Keratinocyte (primary cell): ENCODE measurements at regions not wholly inside any gene's neighbourhood (a gene's known extent, or its start where the extent isn't known, plus 50 kb on each side); places are given as distances from the start of the nearest gene placed in this dataset.
A peak's percentile ranks its signal among the peaks of the same experiment; 100 is the strongest.

Experiments used
- DNase-seq: peaks from one replicate; pipeline ENCODE4 v3.0.0-alpha.2; 2011; ENCODE audit warnings: low read depth, missing footprints, low spot score
- FAIRE-seq: peaks from 2 replicates; lab custom pipeline; 2011; peaks lifted over from hg19 to GRCh38; lab: Jason Lieb, UNC
- H2AFZ ChIP-seq: 2 replicates; pipeline ENCODE4 v1.6.0; 2012; ENCODE audit warnings: low read length, control low read depth, inconsistent platforms; ENCODE audit not compliant: control insufficient read depth
- H3K27ac ChIP-seq: 2 replicates; pipeline ENCODE4 v1.5.1; 2011; ENCODE audit warnings: low read length; ENCODE audit not compliant: control insufficient read depth, insufficient read depth
- H3K27me3 ChIP-seq: 3 replicates; pipeline ENCODE4 v1.6.0; 2011; ENCODE audit warnings: low read length; ENCODE audit not compliant: control insufficient read depth, insufficient read depth; ENCODE audit errors: extremely low read depth
- H3K36me3 ChIP-seq, 2 experiments: 2 replicates in 1 of 2; 3 replicates in 1 of 2; pipeline ENCODE4 v1.5.1; 2011; ENCODE audit warnings: low read length in 2 of 2, mild to moderate bottlenecking in 1 of 2; ENCODE audit not compliant: control insufficient read depth in 2 of 2, insufficient read depth in 2 of 2; ENCODE audit errors: extremely low read depth in 1 of 2
- H3K4me1 ChIP-seq: 3 replicates; pipeline ENCODE4 v1.5.1; 2011; ENCODE audit warnings: low read length; ENCODE audit not compliant: control insufficient read depth, insufficient read depth; ENCODE audit errors: extremely low read depth
- H3K4me2 ChIP-seq: 3 replicates; pipeline ENCODE4 v1.6.0; 2011; ENCODE audit warnings: low read depth, low read length; ENCODE audit not compliant: control insufficient read depth, insufficient read depth; ENCODE audit errors: extremely low read depth
- H3K4me3 ChIP-seq, 3 experiments: fragments of 200-600 bp in 1 of 3; sonication (generic) in 1 of 3; 2 replicates in 2 of 3; 3 replicates in 1 of 3; pipeline ENCODE4 v1.5.1; 2011 to 2016; ENCODE audit warnings: low read length in 3 of 3, mild to moderate bottlenecking in 3 of 3, control low read depth in 2 of 3, inconsistent platforms in 1 of 3, low read depth in 1 of 3, mixed read lengths in 1 of 3, mixed run types in 1 of 3, moderate library complexity in 1 of 3; ENCODE audit not compliant: control insufficient read depth in 2 of 3, insufficient read depth in 2 of 3; ENCODE audit errors: extremely low read depth in 1 of 3
- H3K79me2 ChIP-seq: 2 replicates; pipeline ENCODE4 v1.6.0; 2012; ENCODE audit warnings: low read length; ENCODE audit not compliant: control insufficient read depth, insufficient read depth
- H3K9ac ChIP-seq: 3 replicates; pipeline ENCODE4 v1.6.0; 2011; ENCODE audit warnings: low read length; ENCODE audit not compliant: control insufficient read depth, insufficient read depth; ENCODE audit errors: extremely low read depth
- H3K9me1 ChIP-seq: 3 replicates; pipeline ENCODE4 v1.6.0; 2011; ENCODE audit warnings: low read length; ENCODE audit not compliant: control insufficient read depth, insufficient read depth; ENCODE audit errors: extremely low read depth
- H3K9me3 ChIP-seq: 2 replicates; pipeline ENCODE4 v1.5.1; 2012; ENCODE audit warnings: low read depth, low read length; ENCODE audit not compliant: control insufficient read depth
- H4K20me1 ChIP-seq: 3 replicates; pipeline ENCODE4 v1.6.0; 2011; ENCODE audit warnings: low read length; ENCODE audit not compliant: control insufficient read depth, insufficient read depth; ENCODE audit errors: extremely low read depth
- EZH2 ChIP-seq: IDR thresholded peaks from one replicate; pipeline ENCODE4 v1.6.1; 2012; ENCODE audit warnings: inconsistent platforms, mild to moderate bottlenecking, low read length, moderate library complexity
- dilution Hi-C: fragments of 300-500 bp; cut with MboI; formaldehyde crosslinking; loops from one replicate; pipeline ENCODE4 v1.7.0; 2020; ENCODE audit warnings: low sequenced_read_pairs; ENCODE audit not compliant: extremely low pct_ligation_motif_present
- TF ChIP-seq, protein P1 (sequence below), 3 experiments: IDR thresholded peaks in 1 of 3; conservative IDR thresholded peaks in 1 of 3; optimal IDR thresholded peaks in 1 of 3; 2 replicates in 2 of 3; 3 replicates in 1 of 3; pipeline versions ENCODE3 to v1.5.1; 2011; ENCODE audit warnings: low read length in 3 of 3, mild to moderate bottlenecking in 3 of 3, moderate library complexity in 2 of 3, control low read depth in 1 of 3, inconsistent platforms in 1 of 3; ENCODE audit not compliant: insufficient read depth in 2 of 3; ENCODE audit errors: extremely low read depth in 1 of 3

DNA sequence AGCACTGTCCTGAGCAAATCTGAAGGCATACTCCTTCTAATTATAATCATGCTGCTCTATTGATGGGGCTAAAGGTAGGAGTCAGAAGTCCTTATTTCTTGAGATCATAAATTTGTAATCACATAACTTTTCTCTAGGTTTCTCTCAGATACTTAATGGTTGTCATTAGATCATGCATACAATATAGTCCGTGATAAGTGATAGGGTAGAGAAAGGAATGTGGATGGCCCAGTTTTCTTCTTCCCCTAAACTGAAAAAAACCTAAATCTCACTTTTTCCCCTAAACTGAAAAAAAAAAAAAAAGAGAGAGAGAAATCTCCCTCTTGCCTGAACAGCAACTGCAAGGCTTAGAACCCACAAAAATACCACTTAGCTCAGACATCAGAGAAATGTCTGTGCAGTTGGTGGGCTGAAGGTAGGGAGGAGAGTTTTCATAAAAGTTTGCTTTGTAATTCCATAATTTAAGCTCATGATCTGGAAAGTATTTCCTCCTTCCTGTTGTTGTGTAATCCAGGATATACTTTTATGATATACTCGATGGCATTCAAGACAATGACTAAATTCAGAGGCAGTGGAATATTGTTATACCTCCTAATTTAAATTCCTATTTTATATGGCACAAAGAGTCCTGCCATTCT is 79.3 kb upstream of the ITPRID2 start:
- Histone ChIP-seq H3K4me2 (peak overlapping the region; percentile 27), H4K20me1 (no peaks in the 10 kb centered on the region), H3K4me1 (peaks cover 28% of the 10 kb centered on the region), H3K79me2 (no peaks in the 10 kb centered on the region), H3K9me3 (no peaks in the 10 kb centered on the region), H2AFZ (peak overlapping the region; percentile 64), H3K36me3 (no peaks in the 10 kb centered on the region), H3K9ac (no peak overlapping the region), H3K9me1 (no peaks in the 10 kb centered on the region), H3K4me3 (no peak overlapping the region), H3K27ac (peak overlapping the region; percentile 83), H3K27me3 (no peaks in the 10 kb centered on the region)
- dilution Hi-C loops = no loop called here
- TF ChIP-seq, protein P1, sequence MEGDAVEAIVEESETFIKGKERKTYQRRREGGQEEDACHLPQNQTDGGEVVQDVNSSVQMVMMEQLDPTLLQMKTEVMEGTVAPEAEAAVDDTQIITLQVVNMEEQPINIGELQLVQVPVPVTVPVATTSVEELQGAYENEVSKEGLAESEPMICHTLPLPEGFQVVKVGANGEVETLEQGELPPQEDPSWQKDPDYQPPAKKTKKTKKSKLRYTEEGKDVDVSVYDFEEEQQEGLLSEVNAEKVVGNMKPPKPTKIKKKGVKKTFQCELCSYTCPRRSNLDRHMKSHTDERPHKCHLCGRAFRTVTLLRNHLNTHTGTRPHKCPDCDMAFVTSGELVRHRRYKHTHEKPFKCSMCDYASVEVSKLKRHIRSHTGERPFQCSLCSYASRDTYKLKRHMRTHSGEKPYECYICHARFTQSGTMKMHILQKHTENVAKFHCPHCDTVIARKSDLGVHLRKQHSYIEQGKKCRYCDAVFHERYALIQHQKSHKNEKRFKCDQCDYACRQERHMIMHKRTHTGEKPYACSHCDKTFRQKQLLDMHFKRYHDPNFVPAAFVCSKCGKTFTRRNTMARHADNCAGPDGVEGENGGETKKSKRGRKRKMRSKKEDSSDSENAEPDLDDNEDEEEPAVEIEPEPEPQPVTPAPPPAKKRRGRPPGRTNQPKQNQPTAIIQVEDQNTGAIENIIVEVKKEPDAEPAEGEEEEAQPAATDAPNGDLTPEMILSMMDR (optimal IDR thresholded peaks at IDR 0.05 in 1 of 3, IDR thresholded peaks at IDR 0.05 in 1 of 3, conservative IDR thresholded peaks at IDR 0.05 in 1 of 3; ENCODE audit: extremely low read depth in 1 of 3, insufficient read depth in 2 of 3, low read length in 3 of 3) = no peak
- no peak for TF ChIP-seq EZH2
- no peak for DNase-seq
- FAIRE-seq = peak; percentile 23

DNA sequence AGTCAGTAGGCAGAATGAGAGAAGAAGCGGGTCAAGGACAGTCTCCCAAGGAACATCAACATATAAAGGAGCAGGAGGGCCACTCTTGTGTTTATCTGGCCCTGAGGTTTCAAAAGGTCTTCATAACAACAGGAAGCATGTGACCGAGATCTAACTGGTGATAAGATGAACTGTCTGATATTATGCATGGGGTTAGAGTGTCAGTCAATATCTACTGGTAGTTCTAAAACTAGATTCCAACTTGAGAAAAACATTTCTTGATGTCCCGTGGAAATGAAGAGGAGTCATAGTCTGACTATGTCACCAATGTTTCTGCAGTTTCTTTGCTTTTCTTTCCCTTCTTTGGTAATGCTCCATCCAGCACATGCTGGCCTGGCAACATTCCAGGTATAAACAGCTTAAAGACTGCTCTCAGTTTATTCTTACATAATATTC is 77.5 kb upstream of the ITPRID2 start:
- Histone ChIP-seq H3K9me3 (no peaks in the 10 kb centered on the region), H3K4me1 (peaks cover 28% of the 10 kb centered on the region), H3K4me3 (no peak overlapping the region), H3K27me3 (no peaks in the 10 kb centered on the region), H2AFZ (no peak overlapping the region), H3K27ac (no peak overlapping the region), H3K79me2 (no peaks in the 10 kb centered on the region), H4K20me1 (no peaks in the 10 kb centered on the region), H3K36me3 (no peaks in the 10 kb centered on the region), H3K9ac (no peak overlapping the region), H3K4me2 (no peak overlapping the region), H3K9me1 (no peaks in the 10 kb centered on the region)
- dilution Hi-C loops = no loop called here
- FAIRE-seq (peak; percentile 75), DNase-seq (no peak)
- TF ChIP-seq, protein P1 (optimal IDR thresholded peaks at IDR 0.05 in 1 of 3, IDR thresholded peaks at IDR 0.05 in 1 of 3, conservative IDR thresholded peaks at IDR 0.05 in 1 of 3; ENCODE audit: extremely low read depth in 1 of 3, insufficient read depth in 2 of 3, low read length in 3 of 3) = no peak
- TF ChIP-seq EZH2 = no peak
